Vagina (tissue), 2 donors: ENCODE measurements at regions not wholly inside any gene's neighbourhood (a gene's known extent, or its start where the extent isn't known, plus 50 kb on each side); places are given as distances from the start of the nearest gene placed in this dataset.

Source experiments
- CTCF ChIP-seq, 3 experiments: fragments of 450-650 bp in 2 of 3; fragments of 200-600 bp in 1 of 3; sonication (generic) in 1 of 3; IDR thresholded peaks; one replicate each; pipeline ENCODE4 v1.5.1; 2017 to 2019; ENCODE audit warnings: antibody characterized with exemption in 3 of 3, mild to moderate bottlenecking in 2 of 3, moderate library complexity in 2 of 3
- POLR2A ChIP-seq, 2 donors: fragments of 450-650 bp; IDR thresholded peaks; one replicate each; pipeline ENCODE4 v1.6.1; 2017; ENCODE audit warnings: antibody characterized with exemption in 2 of 2, mild to moderate bottlenecking in 2 of 2, moderate library complexity in 2 of 2
- POLR2AphosphoS5 ChIP-seq, 2 donors: sonication (generic); formaldehyde crosslinking; IDR thresholded peaks; one replicate each; pipeline ENCODE4 v1.9.0; 2017; ENCODE audit warnings: antibody characterized with exemption in 2 of 2, mild to moderate bottlenecking in 2 of 2, low read depth in 1 of 2; ENCODE audit not compliant: insufficient read depth in 1 of 2

- TF ChIP-seq CTCF (IDR thresholded peaks at IDR 0.05) = no peak
- TF ChIP-seq POLR2A (IDR thresholded peaks at IDR 0.05) = no peak
- no peak for TF ChIP-seq POLR2AphosphoS5 (IDR thresholded peaks at IDR 0.05; ENCODE audit: insufficient read depth in 1 of 2, low read depth in 1 of 2)
These were observed 188.5 kb downstream of the SPRY1 start for GRCh38 chr4:123585111-123585510.
